NCI-H146 treated with DMSO at 0.1 percent for 48 hours (cell line): ENCODE measurements at regions not wholly inside any gene's neighbourhood (a gene's known extent, or its start where the extent isn't known, plus 50 kb on each side); places are given as distances from the start of the nearest gene placed in this dataset.
"Not testable (repeated sequence)": the region's sequence is repeated elsewhere in the genome, so short reads cannot be mapped to it uniquely, and the experiment has no call there.

Experiments used
- DNase-seq: peaks from one replicate; lab custom pipeline; 2025; ENCODE audit not compliant: unreplicated experiment; lab: John Stamatoyannopoulos, UW

DNA sequence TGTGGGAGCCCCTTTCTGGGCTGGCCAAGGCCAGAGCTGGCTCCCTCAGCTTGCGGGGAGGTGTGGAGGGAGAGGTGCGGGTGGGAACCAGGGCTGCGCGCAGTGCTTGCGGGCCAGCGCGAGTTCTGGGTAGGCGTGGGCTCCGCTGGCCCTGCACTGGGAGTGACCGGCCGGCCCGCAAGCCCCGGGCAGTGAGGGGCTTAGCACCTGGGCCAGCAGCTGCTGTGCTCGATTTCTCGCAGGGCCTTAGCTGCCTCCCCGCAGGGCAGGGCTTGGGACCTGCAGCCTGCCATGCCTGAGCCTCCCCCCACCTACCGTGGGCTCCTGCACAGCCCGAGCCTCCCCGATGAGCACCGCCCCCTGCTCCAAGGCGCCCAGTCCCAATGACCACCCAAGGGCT is 56.0 kb upstream of the CACNA2D1 start:
- DNase-seq, result not testable (repeated sequence)

- DNase-seq, result no peak
Measured at GRCh38 chr7:82494420-82494819, 50.8 kb upstream of the CACNA2D1 start.
